ENCODE measurements at regions not wholly inside any gene's neighbourhood (a gene's known extent, or its start where the extent isn't known, plus 50 kb on each side); places are given as distances from the start of the nearest gene placed in this dataset.
"Not testable (repeated sequence)": the region's sequence is repeated elsewhere in the genome, so short reads cannot be mapped to it uniquely, and the experiment has no call there.

GRCh38 chr12:34190054-34190453 lies 167.8 kb downstream of the ALG10 start:
- DNase-seq: no peak
- ATAC-seq: no peak

GRCh38 chr12:34198924-34199323 lies 176.6 kb downstream of the ALG10 start:
- DNase-seq: no peak
- ATAC-seq: no peak

- DNase-seq (no peak), ATAC-seq (no peak)
These were observed 181.7 kb downstream of the ALG10 start for GRCh38 chr12:34203866-34204620.

- ATAC-seq (peak; percentile 17), DNase-seq (no peak)
These were observed 182.6 kb downstream of the ALG10 start for GRCh38 chr12:34204830-34205285.

- no peak for DNase-seq
- ATAC-seq: no peak
These were observed 183.1 kb downstream of the ALG10 start for GRCh38 chr12:34205401-34205800.

- ATAC-seq: no peak
- DNase-seq: no peak
These were observed 183.9 kb downstream of the ALG10 start for GRCh38 chr12:34206061-34206785.

GRCh38 chr12:34207858-34208257 lies 185.6 kb downstream of the ALG10 start:
- ATAC-seq (no peak), DNase-seq (no peak)

- DNase-seq: no peak
- no peak for ATAC-seq
These were observed 186.3 kb downstream of the ALG10 start for GRCh38 chr12:34208331-34209258.

- ATAC-seq: no peak
These were observed 187.1 kb downstream of the ALG10 start for GRCh38 chr12:34209259-34209835.

GRCh38 chr12:34210183-34210582 lies 187.9 kb downstream of the ALG10 start:
- ATAC-seq (no peak), DNase-seq (no peak)

More at GRCh38 chr12:34209259-34209835, 187.1 kb downstream of the ALG10 start:
- no peak for DNase-seq

GRCh38 chr12:34210689-34211530 lies 188.6 kb downstream of the ALG10 start:
- no peak for ATAC-seq

GRCh38 chr12:34212651-34213050 lies 190.4 kb downstream of the ALG10 start:
- DNase-seq (no peak), ATAC-seq (no peak)

More at GRCh38 chr12:34210689-34211530, 188.6 kb downstream of the ALG10 start:
- no peak for DNase-seq

GRCh38 chr12:34214011-34214410 lies 191.7 kb downstream of the ALG10 start:
- no peak for DNase-seq
- no peak for ATAC-seq

GRCh38 chr12:34215213-34215892 lies 193.1 kb downstream of the ALG10 start:
- ATAC-seq: no peak
- DNase-seq: no peak

GRCh38 chr12:34215893-34216285 lies 193.6 kb downstream of the ALG10 start:
- ATAC-seq (no peak), DNase-seq (no peak)

GRCh38 chr12:34217660-34218059 lies 195.4 kb downstream of the ALG10 start:
- no peak for ATAC-seq
- no peak for DNase-seq

- DNase-seq (peak; percentile 73), ATAC-seq (peak; percentile 73)
These were observed 196.1 kb downstream of the ALG10 start for GRCh38 chr12:34218193-34219045.

- ATAC-seq (no peak), DNase-seq (peak; percentile 27)
These were observed 196.9 kb downstream of the ALG10 start for GRCh38 chr12:34219046-34219770.

- not testable (repeated sequence) for DNase-seq, ATAC-seq
These were observed 197.8 kb downstream of the ALG10 start for GRCh38 chr12:34220079-34220478.

Data from stimulated activated naive CD8-positive, alpha-beta T cell treated with anti-CD3 and anti-CD28 coated beads, Interleukin-15, Interleukin-2, amounts not matched to agents 100 U/mL and 50 U/mL, for 24 hours (primary cell).